EH (cell line): ENCODE measurements at regions not wholly inside any gene's neighbourhood (a gene's known extent, or its start where the extent isn't known, plus 50 kb on each side); places are given as distances from the start of the nearest gene placed in this dataset.
"Not testable (repeated sequence)": the region's sequence is repeated elsewhere in the genome, so short reads cannot be mapped to it uniquely, and the experiment has no call there.

Experiments
- DNase-seq: peaks from one replicate; pipeline ENCODE4 v3.0.0-alpha.2; 2015; ENCODE audit warnings: low read depth

DNA sequence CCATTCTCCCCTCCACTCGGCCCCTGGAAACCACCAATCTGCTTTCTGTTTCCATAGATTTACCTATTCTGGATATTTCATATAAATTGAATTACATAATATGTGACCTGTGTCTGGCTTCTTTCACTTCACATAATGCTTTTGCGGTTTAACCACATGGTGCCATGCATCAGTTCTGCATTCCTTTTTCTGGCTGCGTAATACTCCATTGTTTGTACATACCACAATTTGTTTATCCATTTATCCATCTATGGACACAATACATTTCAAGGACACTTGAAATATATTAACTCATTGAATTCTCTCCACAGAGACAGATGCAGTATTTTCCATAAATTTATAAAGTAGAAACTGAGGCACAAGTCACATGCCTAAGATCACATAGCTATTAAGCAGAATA lies 110.3 kb upstream of the ETV6 start:
- no peak for DNase-seq

DNA sequence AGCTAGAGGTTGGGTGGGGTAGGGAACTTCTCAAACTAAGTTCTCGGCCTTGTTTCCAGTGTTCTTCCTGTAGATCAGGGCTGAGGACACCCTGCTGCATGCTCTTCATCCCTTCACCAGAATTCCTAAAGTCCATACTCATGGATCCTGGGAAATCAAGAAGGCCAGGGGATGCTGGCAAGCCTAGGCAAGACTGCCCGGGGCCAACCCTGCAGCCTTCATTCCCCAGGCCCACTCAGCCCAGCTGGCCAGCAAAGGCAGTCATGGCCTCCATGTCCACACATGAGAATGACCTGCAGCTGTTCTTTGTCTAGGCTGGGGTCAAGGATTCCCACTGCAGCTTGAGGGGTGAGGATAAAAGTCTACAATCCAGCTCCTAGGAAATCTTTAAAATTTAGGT lies 109.3 kb upstream of the ETV6 start:
- no peak for DNase-seq

DNA sequence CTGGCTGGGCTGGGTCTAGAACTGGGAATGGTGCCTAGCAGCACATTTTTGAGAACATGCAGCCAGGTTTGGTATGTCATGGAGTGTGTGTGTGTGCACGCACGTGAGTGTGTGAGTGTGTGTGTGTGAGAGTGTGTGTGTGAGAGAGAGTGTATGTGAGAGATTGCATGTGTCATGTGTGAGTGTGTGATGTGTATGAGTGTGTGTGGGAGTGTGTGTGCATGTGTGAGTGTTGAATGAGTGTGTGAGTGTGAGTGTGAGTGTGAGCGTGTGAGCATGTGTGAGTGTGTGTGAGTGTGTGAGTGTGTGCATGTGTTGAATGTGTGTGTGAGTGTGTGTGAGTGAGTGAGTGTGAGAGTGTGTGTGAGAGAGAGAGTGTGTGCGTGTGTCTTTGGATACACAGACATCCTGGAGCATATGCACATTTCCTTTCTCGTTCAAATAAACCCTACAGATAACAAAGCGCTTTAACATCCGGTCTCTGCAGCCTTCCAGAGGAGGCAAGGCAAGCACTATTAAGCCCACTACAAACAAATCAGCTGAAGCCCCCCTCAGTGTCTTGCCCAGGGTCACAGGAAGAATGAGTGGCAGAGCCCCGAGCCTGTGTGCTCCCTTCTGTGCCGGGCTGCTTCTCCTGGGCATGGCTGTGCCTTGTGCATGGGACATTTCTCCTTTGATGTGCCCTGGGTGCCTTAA lies 108.7 kb upstream of the ETV6 start:
- DNase-seq: no peak

DNA sequence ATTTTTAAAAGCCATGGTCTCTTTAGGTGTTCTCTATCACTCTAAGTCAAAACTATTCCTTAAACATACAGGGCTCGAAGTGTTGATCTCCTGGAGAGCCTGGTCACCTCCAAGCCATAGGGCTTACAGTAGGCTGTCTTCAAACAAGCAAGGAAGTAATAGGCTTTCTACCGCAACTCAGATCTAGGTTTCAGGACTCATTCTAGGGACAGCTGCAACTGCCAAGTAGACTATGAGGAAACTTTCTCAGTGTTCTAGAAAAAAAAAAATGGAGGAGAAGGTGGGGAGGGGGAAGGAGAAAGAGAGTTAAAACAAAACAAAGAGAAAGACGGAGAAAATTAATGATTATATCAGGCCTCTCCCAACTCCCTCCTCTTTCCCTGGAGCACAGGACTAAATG lies 106.9 kb upstream of the ETV6 start:
- no peak for DNase-seq

DNA sequence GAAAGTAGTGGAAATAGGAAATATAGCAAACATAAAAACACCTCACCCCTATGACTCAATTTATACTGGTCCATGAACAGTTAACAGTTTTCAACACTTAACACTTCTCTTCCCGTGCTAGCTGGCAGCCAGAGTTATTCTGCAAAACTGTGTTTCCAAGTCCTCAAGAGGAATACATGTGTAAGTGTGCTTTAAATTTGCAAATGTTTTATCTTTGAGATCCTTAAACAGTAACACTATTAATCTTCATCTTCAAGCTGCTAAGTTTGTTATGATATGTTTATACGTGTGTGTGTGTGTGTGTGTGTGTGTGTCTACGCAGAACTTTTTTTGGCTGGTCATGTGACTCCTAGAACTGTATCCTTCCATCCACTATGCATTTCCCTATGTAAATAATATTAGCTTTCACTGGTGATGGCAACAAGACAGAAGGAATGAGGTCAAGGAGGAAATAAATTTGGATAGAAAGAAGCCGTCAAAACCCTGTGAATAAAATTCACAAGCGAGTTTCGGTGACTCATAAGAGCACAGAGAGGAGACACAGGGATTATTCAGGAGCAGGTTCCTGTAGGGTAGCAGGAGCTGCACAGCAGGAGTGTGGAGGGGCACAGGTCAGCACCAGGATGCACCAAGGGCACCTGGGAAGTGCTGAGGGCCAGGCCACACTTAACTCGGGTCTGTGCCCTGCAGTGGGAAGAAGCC lies 105.9 kb upstream of the ETV6 start:
- DNase-seq: no peak

DNA sequence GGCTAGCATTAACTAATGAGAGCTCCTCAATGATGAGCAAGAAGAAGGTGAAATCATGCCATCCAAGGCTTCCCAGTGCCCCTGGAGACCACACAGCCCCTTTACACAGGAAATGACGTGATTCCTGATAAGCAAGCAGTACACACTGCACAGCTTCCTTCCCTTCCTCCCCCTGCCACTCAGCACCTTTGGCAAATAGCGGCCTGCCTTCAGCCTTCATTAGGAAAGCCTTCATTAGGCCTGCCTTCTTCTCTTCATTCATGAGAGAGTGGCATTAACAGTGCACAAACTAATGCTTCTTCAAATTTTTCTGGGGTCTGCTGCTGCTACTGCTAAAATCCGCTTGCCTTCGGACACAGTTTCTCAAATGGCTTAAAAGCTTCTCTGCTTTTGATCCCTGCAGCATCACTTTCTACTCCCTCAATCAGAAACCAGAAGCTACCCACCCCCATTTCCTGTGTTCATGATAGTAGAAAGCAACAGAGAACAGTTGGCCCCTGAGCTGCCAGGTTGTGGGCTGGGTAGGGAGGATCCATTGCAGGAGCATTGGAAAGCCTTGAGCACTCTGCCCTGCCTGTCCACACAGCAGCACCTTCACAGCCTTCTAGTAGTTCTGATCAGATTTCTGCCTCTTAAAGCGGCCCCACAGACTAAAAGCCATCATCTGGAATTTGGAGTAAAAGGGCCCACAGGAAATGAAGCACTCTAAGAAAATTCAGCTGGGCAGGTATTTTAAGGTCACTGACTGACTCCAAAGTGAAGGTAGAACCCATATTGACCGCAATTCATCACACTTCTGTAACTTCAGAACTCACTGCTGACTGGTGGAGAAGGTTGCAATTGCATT lies 103.8 kb upstream of the ETV6 start:
- no peak for DNase-seq

DNA sequence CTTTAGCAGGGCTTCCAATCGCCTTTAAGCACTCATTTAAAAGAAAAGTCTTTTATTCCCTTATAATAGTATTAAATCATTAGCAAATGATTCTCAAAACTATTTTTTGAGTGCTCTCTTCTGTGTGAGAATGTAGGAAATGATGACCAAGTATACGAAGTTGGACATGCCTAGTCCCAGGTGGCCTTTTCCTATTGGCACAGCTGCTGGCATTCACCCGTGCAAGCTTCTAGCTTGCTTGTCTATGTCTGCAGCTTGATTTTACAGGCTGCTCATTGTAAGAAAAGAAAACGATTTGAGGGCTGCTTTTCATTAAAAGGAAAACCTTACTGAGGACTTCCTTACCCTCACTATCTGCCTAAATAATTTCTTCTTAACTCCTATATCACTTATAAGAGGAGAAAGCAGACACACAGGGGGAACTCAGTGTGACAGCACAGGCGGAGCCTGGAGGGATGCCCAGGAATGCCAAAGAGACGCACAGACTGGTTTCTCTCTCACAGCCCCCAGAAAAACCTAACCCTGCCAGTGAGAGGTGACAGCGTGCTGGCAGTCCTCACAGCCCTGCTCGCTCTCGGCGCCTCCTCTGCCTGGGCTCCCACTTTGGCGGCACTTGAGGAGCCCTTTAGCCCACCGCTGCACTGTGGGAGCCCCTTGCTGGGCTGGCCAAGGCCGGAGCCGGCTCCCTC lies 102.7 kb upstream of the ETV6 start:
- not testable (repeated sequence) for DNase-seq

DNA sequence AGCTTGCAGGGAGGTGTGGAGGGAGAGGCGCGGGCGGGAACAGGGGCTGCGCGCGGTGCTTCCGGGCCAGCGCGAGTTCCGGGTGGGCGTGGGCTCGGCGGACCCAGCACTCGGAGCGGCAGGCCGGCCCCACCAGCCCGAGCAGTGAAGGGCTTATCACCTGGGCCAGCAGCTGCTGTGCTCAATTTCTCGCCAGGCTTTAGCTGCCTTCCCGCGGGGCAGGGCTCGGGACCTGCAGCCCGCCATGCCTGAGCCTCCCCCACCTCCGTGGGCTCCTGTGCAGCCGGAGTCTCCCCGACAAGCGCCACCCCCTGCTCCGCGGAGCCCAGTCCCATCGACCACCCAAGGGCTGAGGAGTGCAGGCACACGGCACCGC lies 102.2 kb upstream of the ETV6 start:
- DNase-seq: not testable (repeated sequence)

DNA sequence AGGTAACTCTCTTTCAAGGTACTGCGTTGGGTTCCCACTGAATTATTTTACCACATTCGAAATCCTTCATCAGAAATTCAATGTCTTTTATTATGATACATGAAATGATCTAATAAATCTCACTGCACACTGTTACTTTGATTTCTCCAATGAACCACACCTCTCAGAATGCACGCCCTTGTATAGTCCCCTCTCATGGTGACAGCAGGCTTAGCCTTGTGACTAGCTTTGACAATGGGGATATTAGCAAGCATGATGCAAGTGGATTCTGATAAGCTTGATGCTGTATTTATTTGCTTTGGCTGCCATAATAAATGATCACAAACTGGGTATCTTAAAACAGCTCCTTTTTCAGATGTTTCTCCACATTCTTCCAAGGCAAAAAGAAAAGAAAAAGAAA lies 100.4 kb upstream of the ETV6 start:
- DNase-seq: no peak

DNA sequence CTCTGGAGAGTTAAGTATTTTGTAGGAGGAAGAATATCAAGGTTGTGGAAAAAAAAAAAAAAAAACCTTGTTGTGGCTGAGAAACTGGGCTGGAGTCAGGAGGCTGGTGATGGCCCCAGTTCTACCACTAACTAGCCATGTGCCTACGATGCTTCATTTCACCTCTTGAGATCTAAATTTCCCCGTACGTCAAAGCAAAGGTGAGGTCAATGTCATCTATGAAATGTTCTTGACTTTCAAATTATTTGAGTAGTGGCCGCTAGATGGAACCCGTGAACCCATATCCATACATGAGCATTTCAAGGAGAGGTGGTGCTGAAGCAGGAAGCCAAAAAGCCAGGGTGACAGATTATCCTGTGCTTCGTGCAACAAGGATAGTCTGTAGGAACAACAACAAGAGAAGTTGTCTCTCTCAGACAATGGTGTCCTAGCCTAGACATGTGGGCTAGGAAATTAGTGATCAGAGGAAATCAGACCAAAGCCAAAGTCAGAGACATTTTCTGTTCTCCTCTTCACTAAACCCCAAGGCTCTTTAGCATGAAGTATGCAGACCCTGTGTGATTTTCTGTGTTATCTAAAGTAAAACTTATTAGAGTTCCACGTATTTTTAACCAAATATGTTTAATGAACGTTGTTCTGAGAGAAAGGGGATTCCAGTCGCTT lies 95.5 kb upstream of the ETV6 start:
- peak; percentile 69 for DNase-seq

DNA sequence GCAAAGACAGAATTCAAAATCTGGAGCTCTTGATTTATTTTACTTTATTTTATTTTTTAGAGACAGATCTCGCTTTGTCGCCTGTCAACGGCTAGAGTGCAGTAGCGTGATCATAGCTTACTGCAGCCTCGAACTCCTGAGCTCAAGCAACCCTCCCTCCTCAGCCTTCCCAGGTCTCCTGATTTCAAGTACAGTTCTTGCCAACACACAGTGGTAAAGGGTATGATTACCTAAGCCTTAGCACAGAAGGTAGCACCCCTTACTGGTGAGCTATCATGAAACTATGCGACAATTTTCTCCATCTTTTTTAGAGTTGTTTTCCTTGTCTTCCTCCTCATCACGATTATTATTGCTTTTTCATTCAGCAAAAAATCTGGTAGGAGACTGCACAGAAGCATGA lies 94.3 kb upstream of the ETV6 start:
- DNase-seq: no peak

DNA sequence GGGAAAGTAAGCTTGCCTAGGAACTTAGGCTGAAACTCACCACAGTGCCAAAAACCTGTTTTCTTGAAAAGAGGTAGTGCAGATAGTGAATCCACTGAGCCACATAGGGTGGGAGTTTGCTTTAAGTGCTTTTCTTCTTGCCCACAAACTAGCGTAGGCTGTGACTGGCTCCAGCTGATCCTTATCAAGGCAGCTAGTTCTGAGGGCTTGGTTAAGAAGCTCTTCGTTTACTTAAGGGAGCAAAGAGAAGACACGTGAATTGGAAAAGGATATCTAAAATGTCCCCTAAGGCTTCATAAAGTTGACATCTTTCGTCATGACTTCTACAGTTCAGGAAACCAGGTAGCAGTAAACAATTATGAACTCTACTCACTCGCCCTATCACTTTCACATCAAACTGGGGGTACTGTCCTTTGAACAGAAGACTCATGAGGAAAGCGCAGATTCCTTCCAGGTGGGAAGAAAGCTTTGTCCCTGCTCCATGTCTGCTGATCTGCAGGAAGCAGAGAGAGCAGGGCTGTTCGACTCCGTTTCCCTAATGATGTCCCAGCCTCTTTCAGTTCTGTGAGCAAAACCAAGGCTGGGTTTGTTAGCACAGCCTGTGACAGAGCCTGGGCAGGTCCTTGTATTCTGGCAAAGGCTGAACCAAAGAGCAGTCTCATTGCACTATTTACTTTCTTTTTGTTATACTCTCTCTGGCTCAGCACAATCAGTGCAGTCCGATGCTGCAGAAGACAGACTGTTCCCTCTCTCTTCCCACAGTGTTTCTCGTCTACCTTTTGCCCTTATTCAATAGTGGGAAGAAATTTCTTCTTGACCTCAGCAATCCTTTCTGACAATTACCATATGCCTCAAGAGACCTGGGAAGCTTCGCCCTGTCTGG lies 93.5 kb upstream of the ETV6 start:
- peak; percentile 16 for DNase-seq

DNA sequence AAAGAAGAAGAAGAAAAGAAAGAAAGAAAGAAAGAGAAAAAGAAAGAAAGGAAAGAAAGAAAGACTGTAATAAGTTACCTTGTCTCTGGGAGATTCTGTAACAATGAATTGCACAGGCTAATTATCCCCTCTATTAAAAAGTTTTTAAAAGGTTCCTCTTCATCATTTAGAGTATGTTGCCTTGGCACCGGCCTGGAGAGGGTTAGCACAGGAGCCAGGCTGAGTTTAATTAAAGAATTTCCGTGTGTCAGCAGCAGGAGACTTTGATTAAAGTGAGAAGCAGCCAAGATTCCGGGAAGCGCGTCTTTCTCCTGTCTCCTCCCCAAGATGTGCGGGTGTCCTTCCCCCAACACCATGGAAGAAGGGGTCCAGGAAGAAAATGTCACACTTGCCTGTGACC lies 92.8 kb upstream of the ETV6 start:
- DNase-seq: no peak

DNA sequence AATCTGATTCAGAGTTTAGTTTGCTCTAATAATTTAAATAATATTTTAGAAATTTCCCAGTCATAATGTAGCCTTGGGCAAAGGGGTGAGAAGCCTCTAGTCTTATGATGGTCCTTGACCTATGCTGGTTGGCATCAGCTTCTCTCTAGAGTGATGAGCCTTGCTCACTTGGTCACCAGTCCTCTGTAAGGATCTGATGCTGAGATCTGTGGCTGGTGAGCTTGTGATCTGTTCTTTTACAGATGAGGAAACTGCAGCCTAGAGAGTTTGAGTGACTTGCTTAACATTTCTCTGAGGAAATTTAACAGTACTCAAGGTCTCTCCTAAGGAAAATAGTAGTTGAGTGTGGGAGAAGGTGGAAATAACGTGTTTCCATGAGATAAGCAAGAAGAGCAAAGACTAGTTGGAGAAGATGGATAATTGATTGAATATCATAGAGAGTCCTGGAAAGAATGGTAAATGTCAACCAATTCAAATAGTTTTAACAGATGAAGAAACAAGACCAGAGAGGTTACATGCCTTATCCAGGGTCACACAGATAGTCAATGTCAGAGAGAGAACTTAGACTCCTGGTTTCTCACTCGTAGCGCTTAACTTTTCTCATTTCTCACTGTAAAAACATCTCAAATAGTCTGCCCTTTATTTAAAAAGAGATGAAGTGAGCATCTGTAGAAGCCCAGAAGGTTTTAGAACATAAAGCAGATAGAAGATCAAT lies 89.7 kb upstream of the ETV6 start:
- no peak for DNase-seq

DNA sequence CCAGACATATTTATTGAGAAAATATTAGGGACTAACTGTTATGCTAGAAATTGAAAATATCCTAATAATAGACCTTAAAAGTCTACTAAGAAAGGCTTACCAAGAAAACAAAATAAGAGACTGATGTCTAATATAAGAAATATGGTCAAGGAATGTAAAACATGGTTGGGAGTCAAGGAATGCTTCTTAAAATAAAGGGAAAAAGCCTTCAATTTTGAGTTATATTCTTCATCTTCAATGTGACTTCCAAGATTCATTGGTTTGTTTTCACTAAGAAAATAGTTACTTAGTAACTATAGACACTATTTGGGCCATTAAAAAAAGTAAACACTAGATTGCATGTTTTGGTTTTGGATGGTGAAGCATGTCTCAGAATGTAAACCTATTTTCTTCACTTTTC lies 88.1 kb upstream of the ETV6 start:
- peak; percentile 64 for DNase-seq

DNA sequence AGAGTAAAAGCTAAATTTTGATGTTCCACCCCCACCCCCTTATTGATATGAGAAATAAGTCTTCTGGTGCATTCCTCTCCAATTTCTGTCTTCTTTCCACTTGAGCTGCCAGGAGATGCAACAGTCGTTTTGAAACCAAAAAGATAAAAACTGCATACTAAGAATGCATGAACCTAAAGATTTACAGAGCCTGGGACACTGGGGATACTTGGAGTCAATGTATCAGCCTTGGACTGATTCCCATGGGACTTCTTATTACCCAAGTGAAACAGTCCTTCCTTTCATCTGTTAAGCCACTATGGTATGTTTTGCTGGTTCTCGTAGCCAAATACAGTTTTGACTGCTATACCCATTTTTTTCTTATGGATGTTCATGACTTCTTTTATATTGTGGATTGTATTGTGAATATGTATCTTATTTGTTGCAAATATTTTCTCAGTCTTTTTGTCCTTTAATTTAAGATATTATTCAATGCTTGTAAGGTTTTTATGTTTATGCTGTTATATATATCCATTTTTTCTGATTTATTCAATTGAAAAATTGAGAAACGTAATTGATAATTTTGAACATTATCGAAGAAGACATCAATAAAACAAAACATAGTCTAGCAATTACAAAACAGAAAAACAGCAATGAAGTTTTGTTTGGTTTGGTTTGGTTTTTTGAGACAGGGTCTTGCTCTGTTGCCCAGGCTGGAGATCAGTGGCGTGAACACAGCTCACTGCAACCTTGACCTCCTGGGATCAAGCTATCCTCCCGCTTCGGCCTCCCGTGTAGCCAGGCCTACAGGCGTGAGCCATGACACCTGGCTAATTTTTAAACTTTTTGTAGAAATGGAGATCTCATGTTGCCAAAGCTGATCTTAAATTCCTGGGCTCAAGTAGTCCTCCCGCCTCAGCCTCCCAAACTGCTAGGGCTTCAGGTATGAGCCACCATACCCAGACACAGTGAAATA lies 85.4 kb upstream of the ETV6 start:
- no peak for DNase-seq

DNA sequence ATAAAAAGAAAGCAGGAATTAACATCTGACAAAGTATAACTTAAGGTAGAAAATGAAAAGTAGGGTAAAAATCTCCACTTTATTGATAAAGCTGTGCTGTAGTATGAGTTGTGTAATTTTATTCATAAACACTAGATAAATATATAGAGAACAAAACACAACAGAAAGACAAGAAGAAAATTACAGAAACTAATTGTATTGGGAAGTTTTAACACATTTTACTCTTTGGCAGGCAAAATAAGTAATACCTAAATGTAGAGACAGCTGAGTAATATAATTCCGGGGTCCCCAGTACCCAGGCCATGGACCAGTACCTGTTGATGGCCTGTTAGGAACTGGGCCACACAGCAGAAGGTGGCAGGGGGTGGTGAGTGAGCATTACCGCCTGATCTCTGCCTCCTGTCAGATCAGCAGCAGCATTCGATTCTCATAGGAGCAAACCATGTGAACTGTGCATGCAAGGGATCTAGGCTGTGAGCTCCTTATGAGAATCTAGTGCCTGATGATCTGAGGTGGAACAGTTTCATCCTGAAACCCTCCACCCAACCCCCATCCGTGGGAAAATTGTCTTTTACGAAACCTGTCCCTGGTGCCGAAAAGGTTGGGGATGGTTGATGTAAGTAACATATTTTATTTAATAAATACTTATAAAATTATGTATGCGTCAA lies 84.4 kb upstream of the ETV6 start:
- DNase-seq: no peak

DNA sequence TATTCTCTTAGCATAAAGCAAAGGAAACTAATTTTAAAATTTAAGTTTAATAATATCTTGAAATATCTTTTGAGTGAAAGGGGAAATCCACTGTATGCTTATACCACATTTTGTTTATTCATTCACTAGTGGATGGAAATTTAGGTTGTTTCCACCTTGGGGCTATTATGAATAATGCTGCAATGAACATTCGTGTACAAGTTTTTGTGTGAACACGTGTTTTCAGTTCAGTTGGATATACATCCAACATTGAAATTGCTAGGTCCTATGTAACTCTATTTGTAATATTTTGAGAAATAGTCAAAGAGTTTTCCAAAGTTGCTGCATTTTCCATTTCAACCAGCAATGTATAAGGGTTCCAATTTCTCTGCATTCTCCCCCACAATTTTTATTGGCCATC lies 83.7 kb upstream of the ETV6 start:
- DNase-seq: no peak
